ENCODE measurements at regions not wholly inside any gene's neighbourhood (a gene's known extent, or its start where the extent isn't known, plus 50 kb on each side); places are given as distances from the start of the nearest gene placed in this dataset.

GRCh38 chr20:48238781-48239180 lies 453.5 kb upstream of the SULF2 start:
- TF ChIP-seq CTCF (IDR thresholded peaks at IDR 0.05): no peak
- no peak for TF ChIP-seq POLR2A (IDR thresholded peaks at IDR 0.05)
